Dedifferentiated amniotic fluid mesenchymal stem cell (primary cell): ENCODE measurements at regions not wholly inside any gene's neighbourhood (a gene's known extent, or its start where the extent isn't known, plus 50 kb on each side); places are given as distances from the start of the nearest gene placed in this dataset.

Experiments used
- DNase-seq: peaks from one replicate; pipeline ENCODE4 v3.0.0-alpha.2; 2016; ENCODE audit errors: extremely low spot score

GRCh38 chr3:118550122-118550521 is 484.5 kb downstream of the IGSF11 start:
- DNase-seq = no peak

- no peak for DNase-seq
Observed at GRCh38 chr3:118550556-118550955, 484.1 kb downstream of the IGSF11 start.

- no peak for DNase-seq
Observed at GRCh38 chr3:118554148-118554838, 480.4 kb downstream of the IGSF11 start.

- DNase-seq = no peak
Observed at GRCh38 chr3:118556983-118557382, 477.7 kb downstream of the IGSF11 start.

GRCh38 chr3:118557513-118557912 is 477.1 kb downstream of the IGSF11 start:
- DNase-seq = no peak

GRCh38 chr3:118559286-118559685 is 475.4 kb downstream of the IGSF11 start:
- DNase-seq = no peak

GRCh38 chr3:118564800-118565199 is 469.8 kb downstream of the IGSF11 start:
- no peak for DNase-seq

GRCh38 chr3:118573912-118574311 is 460.7 kb downstream of the IGSF11 start:
- no peak for DNase-seq

GRCh38 chr3:118577055-118577777 is 457.4 kb downstream of the IGSF11 start:
- DNase-seq = no peak

GRCh38 chr3:118578559-118578958 is 456.1 kb downstream of the IGSF11 start:
- no peak for DNase-seq

- no peak for DNase-seq
Observed at GRCh38 chr3:118587037-118587741, 447.5 kb downstream of the IGSF11 start.

GRCh38 chr3:118587847-118588246 is 446.8 kb downstream of the IGSF11 start:
- no peak for DNase-seq

GRCh38 chr3:118593277-118593670 is 441.4 kb downstream of the IGSF11 start:
- no peak for DNase-seq

GRCh38 chr3:118597184-118597583 is 437.5 kb downstream of the IGSF11 start:
- DNase-seq = no peak

- no peak for DNase-seq
Observed at GRCh38 chr3:118607915-118608820, 426.5 kb downstream of the IGSF11 start.

GRCh38 chr3:118618247-118619040 is 416.2 kb downstream of the IGSF11 start:
- DNase-seq = no peak

- no peak for DNase-seq
Observed at GRCh38 chr3:118626453-118626852, 408.2 kb downstream of the IGSF11 start.

- DNase-seq = peak; percentile 74
Observed at GRCh38 chr3:118628704-118629341, 405.8 kb downstream of the IGSF11 start.

GRCh38 chr3:118629821-118630220 is 404.8 kb downstream of the IGSF11 start:
- no peak for DNase-seq

GRCh38 chr3:118635711-118636110 is 398.9 kb downstream of the IGSF11 start:
- DNase-seq = no peak
